PC-9 (cell line): ENCODE measurements at regions not wholly inside any gene's neighbourhood (a gene's known extent, or its start where the extent isn't known, plus 50 kb on each side); places are given as distances from the start of the nearest gene placed in this dataset.

Source experiments
- CTCF ChIP-seq: fragments of 200-600 bp; sonication (generic); conservative IDR thresholded peaks from 2 replicates; pipeline ENCODE4 v1.6.1; 2017; ENCODE audit warnings: mixed run types, antibody characterized with exemption, mild to moderate bottlenecking, moderate library complexity
- EZH2 ChIP-seq: fragments of 200-600 bp; sonication (generic); IDR thresholded peaks from 2 replicates; pipeline ENCODE4 v1.8.0; 2017; ENCODE audit warnings: antibody characterized with exemption, low read depth

- TF ChIP-seq EZH2 (no peak), CTCF (no peak)
Observed at GRCh38 chr21:9735421-9735961, 785.9 kb upstream of the TPTE start.
